ENCODE measurements at regions not wholly inside any gene's neighbourhood (a gene's known extent, or its start where the extent isn't known, plus 50 kb on each side); places are given as distances from the start of the nearest gene placed in this dataset.

DNA sequence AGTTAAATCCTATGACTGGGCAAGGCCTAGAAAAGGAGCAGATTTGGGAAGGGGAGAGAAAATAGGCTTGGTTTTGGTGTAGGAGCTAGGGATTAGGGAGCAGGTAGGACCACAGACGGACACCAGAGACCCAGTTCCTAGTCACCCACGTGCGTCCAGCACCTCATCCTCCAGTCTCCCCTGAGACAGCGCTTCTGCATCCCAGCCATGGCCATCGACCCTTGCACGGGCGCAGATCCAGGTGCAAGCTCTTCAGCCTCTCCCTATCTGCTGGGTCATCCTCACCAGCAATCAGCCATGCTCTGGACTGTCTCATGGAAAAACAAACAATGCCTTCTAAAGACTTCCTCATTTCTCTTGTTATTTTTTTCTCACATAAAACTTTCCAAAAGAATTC lies 246.8 kb upstream of the RAB6C start:
- no peak for DNase-seq (ENCODE audit: low read depth)
- TF ChIP-seq, protein P1, sequence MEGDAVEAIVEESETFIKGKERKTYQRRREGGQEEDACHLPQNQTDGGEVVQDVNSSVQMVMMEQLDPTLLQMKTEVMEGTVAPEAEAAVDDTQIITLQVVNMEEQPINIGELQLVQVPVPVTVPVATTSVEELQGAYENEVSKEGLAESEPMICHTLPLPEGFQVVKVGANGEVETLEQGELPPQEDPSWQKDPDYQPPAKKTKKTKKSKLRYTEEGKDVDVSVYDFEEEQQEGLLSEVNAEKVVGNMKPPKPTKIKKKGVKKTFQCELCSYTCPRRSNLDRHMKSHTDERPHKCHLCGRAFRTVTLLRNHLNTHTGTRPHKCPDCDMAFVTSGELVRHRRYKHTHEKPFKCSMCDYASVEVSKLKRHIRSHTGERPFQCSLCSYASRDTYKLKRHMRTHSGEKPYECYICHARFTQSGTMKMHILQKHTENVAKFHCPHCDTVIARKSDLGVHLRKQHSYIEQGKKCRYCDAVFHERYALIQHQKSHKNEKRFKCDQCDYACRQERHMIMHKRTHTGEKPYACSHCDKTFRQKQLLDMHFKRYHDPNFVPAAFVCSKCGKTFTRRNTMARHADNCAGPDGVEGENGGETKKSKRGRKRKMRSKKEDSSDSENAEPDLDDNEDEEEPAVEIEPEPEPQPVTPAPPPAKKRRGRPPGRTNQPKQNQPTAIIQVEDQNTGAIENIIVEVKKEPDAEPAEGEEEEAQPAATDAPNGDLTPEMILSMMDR (conservative IDR thresholded peaks at IDR 0.05; ENCODE audit: low read depth, low read length), result no peak

DNA sequence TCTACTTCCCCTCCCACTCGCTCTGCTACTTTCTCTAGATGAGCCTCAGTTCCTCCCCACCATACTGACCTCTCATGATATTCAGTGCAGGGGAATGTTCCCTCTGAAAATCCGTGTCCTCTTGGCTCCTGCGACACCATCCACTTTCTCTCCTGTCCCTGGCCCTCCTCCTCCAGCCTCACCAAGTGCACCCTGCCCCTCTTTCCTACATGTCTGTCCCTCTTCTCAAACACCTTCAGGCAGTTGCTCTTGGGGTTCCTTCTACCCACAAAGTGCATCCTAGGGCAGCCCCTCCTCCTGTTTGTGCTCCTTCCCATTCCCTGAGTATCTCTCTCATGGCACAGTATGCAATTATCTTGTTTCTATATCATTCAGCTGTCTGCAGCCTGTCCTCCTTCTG lies 246.4 kb upstream of the RAB6C start:
- TF ChIP-seq, protein P1 (conservative IDR thresholded peaks at IDR 0.05; ENCODE audit: low read depth, low read length), result no peak

More for the DNA sequence above, 246.8 kb upstream of the RAB6C start:
- no peak overlapping the region for H3K4me3 ChIP-seq (ENCODE audit: low read length)

DNA sequence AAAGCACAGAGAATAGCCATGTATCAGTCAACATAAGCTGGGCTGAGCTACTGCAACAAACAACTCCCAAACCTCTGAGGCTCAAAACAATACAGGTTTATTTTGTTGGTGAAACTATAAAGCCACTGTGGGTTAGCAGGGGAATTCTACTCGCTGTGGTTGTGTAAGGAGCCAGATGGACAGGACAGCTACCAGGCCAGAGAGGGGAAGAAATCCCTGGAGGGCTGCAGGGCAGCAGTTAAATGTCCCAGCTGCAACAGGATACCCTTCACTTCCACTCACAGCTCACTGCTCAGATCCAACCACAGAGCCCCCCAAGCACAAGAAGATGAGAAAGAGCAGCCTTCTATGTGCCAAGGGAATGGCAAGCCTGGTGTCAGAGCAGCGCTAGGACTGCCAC lies 245.9 kb upstream of the RAB6C start:
- H3K4me3 ChIP-seq (ENCODE audit: low read length), result no peak overlapping the region
- TF ChIP-seq, protein P1 (conservative IDR thresholded peaks at IDR 0.05; ENCODE audit: low read depth, low read length), result no peak
- DNase-seq (ENCODE audit: low read depth), result no peak

More for the DNA sequence above, 246.4 kb upstream of the RAB6C start:
- no peak for DNase-seq (ENCODE audit: low read depth)
- no peak overlapping the region for H3K4me3 ChIP-seq (ENCODE audit: low read length)

DNA sequence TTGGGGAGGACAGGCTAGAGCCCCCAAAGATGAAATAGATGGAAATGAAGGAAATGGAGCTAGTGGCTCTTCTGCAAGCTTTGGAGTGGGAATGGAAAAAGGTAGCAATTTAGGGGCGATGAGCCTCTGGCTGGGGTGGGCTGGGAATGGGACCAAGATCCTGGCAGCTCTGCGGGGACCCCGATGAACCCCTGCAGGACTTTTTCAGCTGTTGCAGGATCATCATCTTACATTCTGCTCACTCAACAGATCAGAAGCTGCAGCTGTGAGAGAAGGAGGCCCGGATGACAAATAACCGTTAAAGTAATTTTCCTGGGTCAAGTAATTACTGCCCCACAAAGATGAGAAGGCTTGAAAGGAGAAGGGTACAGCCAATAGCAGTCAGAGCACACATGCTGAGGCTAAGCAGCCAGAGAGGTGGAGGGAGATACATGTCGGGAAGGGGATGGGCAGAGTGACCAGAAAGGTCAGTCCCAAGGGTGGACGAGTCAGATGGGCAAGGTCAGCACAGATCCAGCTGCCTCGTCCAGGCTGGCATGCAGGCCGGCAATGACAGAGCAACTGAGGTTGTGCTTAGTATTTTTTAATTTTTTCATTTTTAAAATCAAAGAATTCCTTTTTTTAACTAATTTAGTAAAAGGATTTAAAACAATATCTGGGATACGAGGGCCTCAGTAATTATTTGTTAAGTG lies 245.0 kb upstream of the RAB6C start:
- no peak overlapping the region for H3K4me3 ChIP-seq (ENCODE audit: low read length)
- TF ChIP-seq, protein P1 (conservative IDR thresholded peaks at IDR 0.05; ENCODE audit: low read depth, low read length), result no peak
- DNase-seq (ENCODE audit: low read depth), result no peak

DNA sequence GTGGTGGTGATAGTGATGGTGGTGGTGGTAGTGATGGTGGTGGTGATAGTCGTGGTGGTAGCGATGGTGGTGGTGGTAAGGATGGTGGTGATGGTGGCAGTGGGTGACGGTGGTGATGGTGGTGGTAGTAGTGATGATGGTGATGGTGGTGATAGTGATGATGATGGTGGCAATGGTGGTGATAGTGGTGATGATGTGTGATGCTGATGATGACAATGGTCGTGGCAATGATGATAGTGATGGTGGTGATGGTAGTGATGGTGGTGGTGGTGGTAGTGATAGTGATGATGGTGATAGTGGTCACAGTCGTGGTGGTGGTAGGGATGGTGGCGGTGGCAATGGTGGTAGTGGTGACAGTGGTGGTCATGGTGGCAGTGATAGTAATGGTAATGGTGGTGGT lies 243.9 kb upstream of the RAB6C start:
- no peak overlapping the region for H3K4me3 ChIP-seq (ENCODE audit: low read length)
- no peak for DNase-seq (ENCODE audit: low read depth)
- TF ChIP-seq, protein P1 (conservative IDR thresholded peaks at IDR 0.05; ENCODE audit: low read depth, low read length), result no peak

DNA sequence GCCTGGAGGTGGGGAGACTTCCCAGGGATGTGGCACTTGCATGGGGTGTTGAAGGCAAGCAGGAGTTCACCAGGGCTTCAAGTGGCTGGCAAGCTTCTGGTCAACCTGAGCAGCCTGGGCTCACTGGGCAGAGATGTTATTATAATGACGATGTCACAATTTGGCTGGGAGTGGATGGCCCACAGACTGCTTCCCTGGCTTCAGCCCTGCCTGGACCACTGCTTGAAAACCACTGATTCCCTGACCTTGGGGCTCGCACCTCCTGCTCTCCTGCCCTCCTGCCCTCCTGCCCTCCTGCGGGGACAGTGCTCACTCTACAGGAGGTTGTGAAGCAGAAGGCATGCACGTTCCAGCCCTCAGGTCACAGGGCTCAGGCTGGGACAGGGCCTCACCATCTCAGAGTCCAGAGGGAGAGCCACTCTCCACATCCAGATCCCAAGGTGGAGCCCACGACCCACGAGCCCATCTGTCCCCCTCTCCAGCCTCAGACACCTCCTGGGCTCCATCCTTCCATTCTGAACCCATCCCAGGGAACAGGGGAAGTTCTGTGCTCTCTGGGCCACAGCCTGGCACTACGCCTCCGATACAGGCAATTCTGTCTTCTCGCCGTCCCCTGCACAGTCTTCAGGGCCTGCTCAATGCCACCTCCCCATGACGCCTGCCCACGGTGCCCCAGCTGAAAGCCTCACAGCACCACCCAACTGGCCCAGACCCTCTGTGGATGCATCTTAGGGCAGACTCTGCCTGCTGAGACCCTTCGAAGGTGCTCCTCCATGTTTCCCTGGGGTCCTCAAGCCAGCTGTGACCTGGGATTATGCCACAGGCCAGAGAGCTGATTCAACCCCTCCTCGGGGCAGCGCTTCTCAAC lies 241.6 kb upstream of the RAB6C start:
- no peak overlapping the region for H3K4me3 ChIP-seq (ENCODE audit: low read length)
- TF ChIP-seq, protein P1 (conservative IDR thresholded peaks at IDR 0.05; ENCODE audit: low read depth, low read length), result no peak
- no peak for DNase-seq (ENCODE audit: low read depth)

Measured in retinal pigment epithelial cell (primary cell).